GM10266 (cell line): ENCODE measurements at regions not wholly inside any gene's neighbourhood (a gene's known extent, or its start where the extent isn't known, plus 50 kb on each side); places are given as distances from the start of the nearest gene placed in this dataset.

Experiments
- DNase-seq: peaks from one replicate; pipeline ENCODE4 v3.0.0; 2012; ENCODE audit errors: extremely low spot score
- TF ChIP-seq, protein P1 (sequence below): IDR thresholded peaks from 2 replicates; pipeline ENCODE4 v1.5.1; 2012; ENCODE audit warnings: mild to moderate bottlenecking, low read depth; ENCODE audit not compliant: control insufficient read depth, insufficient read depth; ENCODE audit errors: missing control alignments

- TF ChIP-seq, protein P1, sequence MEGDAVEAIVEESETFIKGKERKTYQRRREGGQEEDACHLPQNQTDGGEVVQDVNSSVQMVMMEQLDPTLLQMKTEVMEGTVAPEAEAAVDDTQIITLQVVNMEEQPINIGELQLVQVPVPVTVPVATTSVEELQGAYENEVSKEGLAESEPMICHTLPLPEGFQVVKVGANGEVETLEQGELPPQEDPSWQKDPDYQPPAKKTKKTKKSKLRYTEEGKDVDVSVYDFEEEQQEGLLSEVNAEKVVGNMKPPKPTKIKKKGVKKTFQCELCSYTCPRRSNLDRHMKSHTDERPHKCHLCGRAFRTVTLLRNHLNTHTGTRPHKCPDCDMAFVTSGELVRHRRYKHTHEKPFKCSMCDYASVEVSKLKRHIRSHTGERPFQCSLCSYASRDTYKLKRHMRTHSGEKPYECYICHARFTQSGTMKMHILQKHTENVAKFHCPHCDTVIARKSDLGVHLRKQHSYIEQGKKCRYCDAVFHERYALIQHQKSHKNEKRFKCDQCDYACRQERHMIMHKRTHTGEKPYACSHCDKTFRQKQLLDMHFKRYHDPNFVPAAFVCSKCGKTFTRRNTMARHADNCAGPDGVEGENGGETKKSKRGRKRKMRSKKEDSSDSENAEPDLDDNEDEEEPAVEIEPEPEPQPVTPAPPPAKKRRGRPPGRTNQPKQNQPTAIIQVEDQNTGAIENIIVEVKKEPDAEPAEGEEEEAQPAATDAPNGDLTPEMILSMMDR = no peak
- no peak for DNase-seq
Measured at GRCh38 chr12:123046431-123046830, 66.0 kb downstream of the ARL6IP4 start.

GRCh38 chr12:123045678-123046077 lies 65.2 kb downstream of the ARL6IP4 start:
- no peak for DNase-seq
- TF ChIP-seq, protein P1 = no peak

- DNase-seq = no peak
- TF ChIP-seq, protein P1 = no peak
Measured at GRCh38 chr12:123044351-123044750, 63.9 kb downstream of the ARL6IP4 start.

DNA sequence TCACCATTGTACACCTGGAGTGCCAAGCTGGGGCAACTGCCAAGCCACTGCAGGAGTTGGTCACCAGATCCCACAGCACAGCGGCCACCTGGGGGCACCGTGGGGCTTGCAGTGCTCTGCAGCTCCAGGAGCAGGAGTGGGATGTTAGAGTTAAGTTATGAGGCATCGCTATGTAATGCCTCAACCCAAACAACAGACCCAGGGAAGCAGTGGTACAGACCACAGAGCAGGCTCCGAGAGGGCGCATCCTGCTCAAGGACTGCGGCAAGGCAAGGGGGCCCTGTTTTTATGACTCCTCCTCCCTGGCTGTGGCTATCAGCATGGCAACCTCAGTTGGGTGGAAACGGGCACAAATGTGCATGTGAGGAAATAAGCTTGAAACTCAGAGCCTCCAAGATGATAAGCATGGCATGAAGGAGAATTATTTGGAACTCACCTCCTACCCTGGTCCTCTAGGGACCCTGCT lies 63.1 kb downstream of the ARL6IP4 start:
- DNase-seq = peak; percentile 56
- TF ChIP-seq, protein P1 = peak; percentile 74

DNA sequence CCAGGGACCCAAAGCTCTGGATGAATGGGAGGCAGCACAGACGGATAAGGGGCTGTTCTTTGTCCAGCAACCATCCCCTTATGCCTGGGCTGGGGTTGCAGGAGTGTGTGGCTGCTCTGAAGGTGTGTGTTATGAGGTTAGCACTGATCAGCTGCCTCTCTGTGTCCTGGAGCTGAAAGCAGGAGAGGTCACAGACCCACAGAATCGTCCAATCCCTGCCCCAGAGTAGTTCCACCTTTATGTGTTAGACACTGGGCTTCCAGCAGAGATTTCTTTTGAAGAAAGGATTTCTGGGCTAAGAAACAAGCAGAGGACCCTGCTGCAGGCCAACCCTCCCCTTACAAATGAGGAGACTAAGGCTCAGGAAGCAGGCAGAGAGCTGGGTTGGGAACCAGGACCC lies 62.4 kb downstream of the ARL6IP4 start:
- TF ChIP-seq, protein P1 = no peak
- DNase-seq = no peak

DNA sequence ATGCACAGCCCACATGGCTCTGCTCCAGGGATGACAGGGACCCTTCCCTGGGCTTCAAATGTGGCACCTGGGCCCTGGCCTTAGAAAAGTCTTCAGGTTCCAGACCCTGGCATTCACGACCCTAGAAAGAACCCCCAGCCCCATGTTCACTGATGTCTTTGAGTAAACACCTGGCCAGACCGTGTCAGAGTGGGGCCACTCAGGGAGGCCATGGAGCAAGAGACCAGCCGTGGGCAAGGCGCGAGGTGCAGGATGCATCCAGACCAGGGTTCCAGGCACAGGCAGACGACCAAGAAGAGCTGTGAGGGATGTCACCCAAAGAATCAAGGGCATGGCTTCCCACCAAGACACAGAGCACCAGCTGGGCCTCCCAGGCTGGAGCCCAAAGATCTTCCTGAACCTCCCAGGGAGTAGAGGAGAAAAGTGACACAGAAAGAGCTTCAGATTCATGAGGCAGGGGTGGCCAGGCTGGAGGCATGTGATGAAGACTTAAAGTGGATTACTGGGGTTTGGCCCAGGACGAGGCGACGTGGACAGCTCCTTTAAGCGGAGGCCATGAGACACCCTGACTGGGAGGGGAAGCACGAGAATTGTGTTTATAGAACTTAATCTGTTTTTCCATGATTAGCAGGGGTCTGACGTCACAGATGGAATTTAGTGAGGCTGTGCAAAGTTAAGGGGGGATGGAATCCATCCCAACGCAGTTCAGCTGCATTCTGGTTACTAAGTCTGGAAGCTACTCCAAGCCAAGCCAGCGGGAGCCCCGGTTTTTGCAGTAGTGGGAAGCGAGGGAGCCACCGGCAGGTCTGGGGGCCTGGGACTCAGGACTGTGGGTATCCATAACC lies 61.6 kb downstream of the ARL6IP4 start:
- DNase-seq = no peak
- TF ChIP-seq, protein P1 = no peak

GRCh38 chr12:123041042-123041531 lies 60.6 kb downstream of the ARL6IP4 start:
- DNase-seq = no peak

More at GRCh38 chr12:123041042-123041531, 60.6 kb downstream of the ARL6IP4 start:
- TF ChIP-seq, protein P1 = no peak
